ENCODE measurements at regions not wholly inside any gene's neighbourhood (a gene's known extent, or its start where the extent isn't known, plus 50 kb on each side); places are given as distances from the start of the nearest gene placed in this dataset.

- DNase-seq: no peak
Measured at GRCh38 chr10:71127104-71127503, 85.3 kb upstream of the UNC5B start.

- no peak for DNase-seq
Measured at GRCh38 chr10:71127773-71128172, 84.6 kb upstream of the UNC5B start.

- no peak for DNase-seq
Measured at GRCh38 chr10:71128311-71128980, 83.9 kb upstream of the UNC5B start.

DNA sequence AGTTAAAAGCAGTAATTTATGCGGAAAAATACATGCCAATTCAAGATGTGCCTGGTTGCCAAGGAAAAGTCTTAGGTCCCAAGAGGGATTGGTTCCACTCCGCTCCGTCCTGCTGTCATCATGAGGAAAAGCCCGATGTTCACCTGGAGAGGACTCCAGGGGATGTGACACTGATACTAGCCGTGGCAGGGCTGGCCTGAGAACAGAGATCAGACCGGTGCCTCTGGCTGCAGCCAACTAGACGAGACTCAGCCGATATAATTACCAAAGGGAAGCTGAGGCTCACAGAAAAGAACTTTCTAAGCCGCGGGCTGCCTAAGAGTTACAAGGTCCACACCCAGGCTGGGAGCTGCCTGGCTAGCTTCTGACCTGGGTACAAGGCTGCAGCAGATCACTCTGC, 81.3 kb upstream of the UNC5B start:
- DNase-seq: no peak

DNA sequence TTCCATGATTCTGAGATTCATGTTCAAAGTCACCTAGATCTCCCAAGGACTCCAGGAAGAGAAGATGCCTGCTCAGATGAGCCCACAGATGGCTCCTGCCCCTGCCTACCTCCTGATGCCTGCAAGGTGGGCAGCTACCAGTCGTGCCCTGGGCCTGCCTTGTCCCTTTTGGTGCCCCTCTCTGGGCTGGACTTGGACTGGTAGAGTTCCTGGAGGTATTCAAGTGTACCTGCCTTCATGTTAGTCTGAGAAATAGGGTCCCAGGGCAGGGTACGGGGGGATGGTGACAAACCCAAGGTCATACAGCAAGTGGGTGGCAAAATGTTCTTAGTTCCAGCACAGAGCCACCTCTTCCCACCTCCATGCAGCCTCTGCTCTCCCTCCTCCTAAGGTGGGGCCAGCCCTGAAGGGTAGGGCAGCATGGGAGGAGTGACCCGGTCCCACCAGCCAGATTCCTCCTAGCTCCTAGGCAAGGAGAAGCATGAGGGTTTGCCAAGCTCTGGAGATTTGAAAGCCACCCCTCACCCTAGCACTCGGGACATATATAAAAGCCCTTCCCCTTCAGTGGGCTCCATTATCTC, 80.8 kb upstream of the UNC5B start:
- no peak for DNase-seq

GRCh38 chr10:71132321-71132810, 80.0 kb upstream of the UNC5B start:
- no peak for DNase-seq

DNA sequence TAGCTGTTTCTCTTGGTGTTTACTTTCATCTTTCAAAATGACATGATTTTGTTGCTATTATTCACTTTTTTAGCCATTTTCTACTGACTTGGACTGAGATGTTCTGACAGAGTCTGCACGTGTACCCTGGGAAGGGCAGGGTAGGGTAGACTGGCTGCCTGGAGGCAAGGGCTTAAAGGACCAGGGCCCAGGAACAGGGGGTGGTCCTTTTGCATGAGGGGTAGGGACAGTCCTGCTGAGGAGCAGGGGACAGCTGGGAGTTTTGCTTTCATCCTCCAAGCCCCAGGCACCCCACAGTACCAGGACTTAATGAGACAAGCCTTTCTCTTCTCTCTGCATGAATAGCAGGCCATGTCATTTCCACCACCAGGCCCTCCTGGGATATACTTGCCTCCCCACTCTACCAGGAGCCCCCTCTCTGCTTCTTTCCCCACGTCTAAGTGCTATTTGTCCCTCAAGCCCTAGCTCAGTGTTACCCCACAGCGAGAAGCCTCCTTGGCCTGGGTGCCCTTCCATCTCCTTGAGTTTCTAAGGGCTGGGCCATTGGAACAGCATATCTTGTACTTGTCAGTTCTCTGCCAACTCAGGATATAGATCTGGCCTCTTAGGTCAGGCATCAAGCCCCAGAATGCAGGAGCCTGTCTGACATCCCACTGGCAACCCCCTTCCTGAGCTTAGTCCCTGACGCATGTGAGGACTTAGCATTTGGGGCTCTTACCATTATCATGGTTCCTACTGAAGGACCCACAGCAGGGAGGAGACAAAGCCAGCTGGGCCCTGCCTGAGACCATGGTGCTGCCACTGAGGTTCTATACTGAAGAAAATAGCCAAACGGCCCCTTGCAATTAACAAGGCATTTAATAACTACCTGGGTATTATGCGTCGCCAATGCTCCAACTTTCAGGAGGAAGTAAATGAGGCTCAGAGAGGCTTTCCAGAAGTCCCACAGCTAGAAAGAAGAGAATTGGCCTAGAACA, 78.4 kb upstream of the UNC5B start:
- DNase-seq: no peak

DNA sequence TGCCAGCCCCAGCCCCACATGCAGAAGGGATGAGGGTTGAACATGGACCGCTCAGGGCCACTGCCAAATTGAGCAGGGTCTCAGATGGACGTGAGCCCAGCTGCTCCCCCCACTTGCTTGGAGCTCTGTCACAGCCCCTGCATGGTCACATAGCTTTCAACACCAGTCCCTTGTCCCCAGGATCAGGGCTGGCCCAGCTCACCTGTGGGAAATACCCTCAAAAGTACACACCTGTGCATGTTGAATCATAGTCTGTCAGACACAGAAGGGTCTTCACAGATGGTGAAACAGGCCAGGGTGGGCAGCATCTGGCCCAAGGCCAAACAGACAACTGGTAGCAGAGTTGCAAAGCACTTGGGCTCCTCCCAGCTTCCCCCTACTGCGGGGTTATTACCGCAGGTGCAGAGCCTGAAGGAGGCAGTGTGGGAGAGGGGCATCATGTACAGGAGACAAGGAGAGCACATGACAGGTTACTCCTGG, 77.6 kb upstream of the UNC5B start:
- DNase-seq: no peak

DNA sequence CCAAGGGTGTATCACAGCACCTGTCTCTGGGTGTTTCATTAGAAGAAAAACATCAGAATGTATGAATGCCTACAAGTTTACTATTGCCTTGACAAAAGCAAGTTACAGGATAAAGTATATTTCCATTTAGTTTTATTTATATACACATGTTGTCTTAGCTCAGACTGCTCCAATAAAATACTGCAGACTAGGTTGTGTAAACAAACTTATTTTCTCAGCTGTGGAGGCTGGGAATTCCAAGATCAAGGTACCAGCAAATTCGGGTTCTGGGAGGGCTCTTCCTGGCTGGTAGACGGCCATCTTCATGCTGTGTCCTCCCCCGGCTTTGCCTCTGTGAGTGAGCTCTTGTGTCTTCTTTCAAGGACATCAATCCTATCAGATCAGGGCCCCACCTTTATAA, 77.1 kb upstream of the UNC5B start:
- no peak for DNase-seq

GRCh38 chr10:71136036-71136721, 76.2 kb upstream of the UNC5B start:
- DNase-seq: no peak

DNA sequence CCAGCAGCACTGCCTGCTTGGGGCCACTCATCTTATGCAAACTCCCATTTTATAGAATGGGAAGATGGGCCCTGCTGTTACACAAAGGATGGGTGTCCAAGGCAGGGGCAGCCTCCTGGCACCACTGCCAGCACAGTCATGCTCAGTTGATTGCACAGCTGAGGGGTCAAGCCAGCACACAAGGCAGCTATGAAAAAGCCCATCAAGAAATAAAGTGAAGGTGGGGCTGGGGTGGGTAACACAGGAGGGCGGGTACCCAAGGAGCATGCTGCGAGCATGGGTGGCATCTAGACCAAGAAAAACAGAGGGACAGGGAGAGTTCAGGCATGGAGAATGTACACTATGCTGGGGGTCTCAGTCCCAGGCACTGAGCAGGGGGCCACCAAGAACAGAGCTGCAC, 74.7 kb upstream of the UNC5B start:
- no peak for DNase-seq

DNA sequence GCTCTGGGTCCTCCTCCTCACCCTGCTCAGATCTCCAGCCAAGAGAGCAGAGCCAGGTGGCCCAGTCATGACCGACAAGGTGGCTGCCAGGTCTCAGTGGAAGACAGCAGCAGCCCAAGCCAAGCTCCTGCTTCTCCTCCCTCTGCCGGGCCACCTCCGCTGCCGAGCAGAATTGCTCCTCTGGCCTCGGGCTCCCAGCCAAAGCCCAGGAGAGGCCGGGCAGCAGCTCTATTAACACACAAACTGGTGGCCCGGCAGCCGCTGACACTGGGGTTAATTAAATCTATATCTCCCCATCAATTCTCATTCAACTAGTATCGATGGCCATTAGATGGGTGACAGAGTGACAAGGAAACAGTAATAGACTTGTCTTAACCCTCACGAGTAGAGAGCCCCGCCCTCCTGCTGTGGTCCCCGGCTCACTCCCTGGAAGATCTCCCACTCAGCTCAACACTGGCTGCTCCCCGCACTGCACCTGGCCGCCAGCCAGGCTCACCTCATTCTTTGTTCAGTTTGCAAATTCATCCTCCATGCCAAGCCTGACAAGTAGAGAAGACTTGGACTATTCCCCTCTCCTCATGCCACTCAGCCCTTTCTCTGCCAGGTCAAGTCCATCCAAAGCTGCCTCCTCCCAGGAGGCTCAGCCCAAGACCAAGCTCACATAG, 74.1 kb upstream of the UNC5B start:
- no peak for DNase-seq

- DNase-seq: no peak
Measured at GRCh38 chr10:71141528-71141927, 70.8 kb upstream of the UNC5B start.

GRCh38 chr10:71143170-71143569, 69.2 kb upstream of the UNC5B start:
- DNase-seq: no peak

GRCh38 chr10:71143610-71144009, 68.8 kb upstream of the UNC5B start:
- DNase-seq: no peak

DNA sequence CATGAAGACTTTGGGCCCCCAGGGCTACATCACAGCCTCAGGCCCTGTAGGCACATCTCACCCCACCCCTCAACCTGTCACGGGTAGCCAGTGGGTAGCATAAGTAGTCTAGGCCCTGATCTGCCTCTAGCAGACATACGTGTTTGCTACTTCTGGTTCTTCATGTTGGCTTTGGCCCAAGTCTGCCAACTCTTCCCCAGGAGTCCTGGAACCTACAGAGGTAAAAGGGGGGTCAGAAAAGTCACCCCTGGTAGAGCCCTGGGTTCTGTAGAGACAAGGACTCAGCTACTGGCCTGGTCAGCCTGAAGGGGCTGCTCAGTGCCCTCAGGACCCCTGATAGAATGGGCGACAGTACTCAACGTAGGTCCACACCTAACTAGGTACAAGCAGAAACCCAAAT, 67.5 kb upstream of the UNC5B start:
- no peak for DNase-seq

GRCh38 chr10:71145352-71145945, 66.9 kb upstream of the UNC5B start:
- DNase-seq: no peak

DNA sequence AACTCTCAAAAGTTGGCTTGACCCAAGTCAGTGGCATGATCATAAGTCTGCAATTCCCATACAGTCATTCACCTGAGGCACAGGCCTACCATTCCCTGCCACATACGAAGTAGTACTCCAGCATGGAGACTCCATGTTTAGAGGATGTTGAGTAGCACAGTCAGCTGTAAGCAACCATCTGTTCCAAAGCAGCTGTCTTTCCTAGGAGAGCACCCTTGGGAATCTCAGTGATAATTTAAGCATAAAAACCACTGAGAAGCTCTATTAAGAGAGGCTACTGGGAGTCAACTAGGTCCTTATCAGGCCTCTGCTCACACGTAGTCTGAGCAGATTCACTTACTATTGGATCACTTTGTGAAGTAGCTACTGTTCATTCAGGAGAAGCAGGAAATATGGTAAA, 61.6 kb upstream of the UNC5B start:
- DNase-seq: no peak

- DNase-seq: no peak
Measured at GRCh38 chr10:71152043-71152442, 60.3 kb upstream of the UNC5B start.

DNA sequence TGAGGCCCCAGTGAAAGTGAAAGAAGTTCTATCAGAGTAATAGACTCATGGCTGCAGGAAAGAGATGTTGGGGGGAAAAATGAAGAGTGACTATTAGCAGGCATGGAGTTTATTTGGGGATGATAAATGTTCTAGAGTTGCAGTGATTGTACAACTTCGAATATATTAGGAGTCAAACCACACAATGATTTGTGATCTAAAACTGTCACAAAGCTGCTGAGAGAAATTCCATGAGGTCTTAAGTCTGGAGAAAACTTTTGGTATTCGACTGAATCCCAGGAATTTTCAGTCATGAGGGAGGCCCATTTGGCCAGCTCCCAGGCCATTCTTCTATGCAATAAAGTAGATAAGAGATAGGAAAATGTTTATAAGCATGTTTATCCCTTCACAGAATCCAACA, 55.9 kb upstream of the UNC5B start:
- DNase-seq: no peak

GRCh38 chr10:71157435-71157834, 54.9 kb upstream of the UNC5B start:
- DNase-seq: no peak

GRCh38 chr10:71158251-71158650, 54.1 kb upstream of the UNC5B start:
- DNase-seq: no peak

Data from T-helper 2 cell (primary cell).